Body of pancreas (tissue), 4 donors: ENCODE measurements at regions not wholly inside any gene's neighbourhood (a gene's known extent, or its start where the extent isn't known, plus 50 kb on each side); places are given as distances from the start of the nearest gene placed in this dataset.

Experiments
- ATAC-seq: fragments of 150-250 bp; one replicate; pipeline ENCODE4 v1.9.1; 2016
- DNase-seq, 4 donors: peaks; one replicate each; pipeline ENCODE4 v3.0.0-alpha.2; 2019
- H3K27ac ChIP-seq, 4 donors: fragments of 200-600 bp; sonication (generic); 1 replicate in 3 of 4; 2 replicates in 1 of 4; pipeline versions ENCODE4 v1.5.1 to v1.6.1; 2016 to 2019; ENCODE audit warnings: mild to moderate bottlenecking in 1 of 4, mixed read lengths in 1 of 4, moderate library complexity in 1 of 4
- H3K27me3 ChIP-seq, 2 donors: fragments of 200-600 bp; sonication (generic); one replicate each; pipeline ENCODE4 v1.6.0; 2016; ENCODE audit warnings: mild to moderate bottlenecking in 1 of 2
- H3K36me3 ChIP-seq, 2 donors: fragments of 200-600 bp; sonication (generic); replicated peaks in 1 of 2; 2 replicates each; pipeline ENCODE4 v1.5.1; 2016; ENCODE audit warnings: low read depth in 2 of 2; ENCODE audit not compliant: insufficient read depth in 1 of 2
- H3K4me1 ChIP-seq: fragments of 200-600 bp; sonication (generic); one replicate; pipeline ENCODE4 v1.6.0; 2016
- H3K4me3 ChIP-seq, 2 donors: fragments of 200-600 bp; sonication (generic); 1 replicate in 1 of 2; 2 replicates in 1 of 2; pipeline ENCODE4 v1.5.1; 2016 to 2019
- H3K9me3 ChIP-seq, 3 donors: fragments of 200-600 bp; sonication (generic); 1 replicate in 2 of 3; 2 replicates in 1 of 3; pipeline ENCODE4 v1.5.1; 2016
- CTCF ChIP-seq, 7 experiments: fragments of 450-650 bp in 4 of 7; fragments of 200-600 bp in 3 of 7; sonication (generic) in 3 of 7; IDR thresholded peaks; one replicate each; pipeline ENCODE4 v1.5.1; 2016 to 2019; ENCODE audit warnings: antibody characterized with exemption in 7 of 7
- POLR2A ChIP-seq, 3 donors: fragments of 450-650 bp; IDR thresholded peaks; one replicate each; pipeline ENCODE4 v1.6.1; 2016; ENCODE audit warnings: antibody characterized with exemption in 3 of 3, mild to moderate bottlenecking in 2 of 3
- WGBS, 2 donors: methylation state at CpG; one replicate each; pipeline ENCODE4 v1.1.5; 2017; 5-methylcytosine and 5-hydroxymethylcytosine counted together
- intact Hi-C: fragments of 100-400 bp; cut with DNase I; formaldehyde crosslinking; loops from one replicate; pipeline ENCODE4 v1.15.1; 2023

- no peak for ATAC-seq
- 58 to 72% methylated on average over 6 of the region's 6 CpGs for WGBS, 2 donors
Observed at GRCh38 chr22:47344414-47344813, 582.0 kb downstream of the TBC1D22A start.

DNA sequence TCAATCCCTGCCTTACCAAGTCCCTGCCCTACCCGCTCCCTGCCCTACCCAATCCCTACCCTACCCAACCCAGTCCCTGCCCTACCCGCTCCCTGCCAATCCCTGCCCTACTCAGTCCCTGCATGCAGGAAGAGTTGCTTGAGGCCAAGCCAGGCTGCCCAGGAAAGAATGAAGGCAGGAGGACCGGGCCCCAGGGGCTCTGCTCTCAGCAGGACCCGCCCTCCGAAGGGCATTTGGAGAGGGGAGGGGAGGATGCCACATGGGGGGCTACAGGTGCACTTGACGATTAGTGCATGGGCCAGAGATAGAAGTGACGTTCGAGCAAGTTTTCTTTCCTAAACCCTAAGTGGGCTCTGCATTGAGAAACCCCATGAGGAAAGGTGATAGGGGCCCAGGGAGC lies 581.2 kb downstream of the TBC1D22A start:
- Histone ChIP-seq H3K4me1 (no peaks in the 10 kb centered on the region), H3K27ac (no peak overlapping the region), H3K4me3 (no peak overlapping the region), H3K36me3 (no peaks in the 10 kb centered on the region), H3K27me3 (no peaks in the 10 kb centered on the region), H3K9me3 (no peaks in the 10 kb centered on the region)
- WGBS, 2 donors, result 65 to 73% methylated on average over 8 of the region's 8 CpGs
- ATAC-seq, result no peak
- intact Hi-C loops, result no loop called here
- TF ChIP-seq POLR2A (IDR thresholded peaks at IDR 0.05), result no peak
- TF ChIP-seq CTCF (IDR thresholded peaks at IDR 0.05), result no peak
- DNase-seq, result no peak

More at GRCh38 chr22:47344414-47344813, 582.0 kb downstream of the TBC1D22A start:
- no peaks in the 10 kb centered on the region for H3K27me3 ChIP-seq
- H3K4me3 ChIP-seq, result no peak overlapping the region
- H3K9me3 ChIP-seq, result no peaks in the 10 kb centered on the region
- no peaks in the 10 kb centered on the region for H3K4me1 ChIP-seq
- intact Hi-C loops, result no loop called here
- H3K36me3 ChIP-seq, result no peaks in the 10 kb centered on the region
- TF ChIP-seq CTCF (IDR thresholded peaks at IDR 0.05), result no peak
- TF ChIP-seq POLR2A (IDR thresholded peaks at IDR 0.05), result no peak
- DNase-seq, result no peak
- H3K27ac ChIP-seq, result no peak overlapping the region

DNA sequence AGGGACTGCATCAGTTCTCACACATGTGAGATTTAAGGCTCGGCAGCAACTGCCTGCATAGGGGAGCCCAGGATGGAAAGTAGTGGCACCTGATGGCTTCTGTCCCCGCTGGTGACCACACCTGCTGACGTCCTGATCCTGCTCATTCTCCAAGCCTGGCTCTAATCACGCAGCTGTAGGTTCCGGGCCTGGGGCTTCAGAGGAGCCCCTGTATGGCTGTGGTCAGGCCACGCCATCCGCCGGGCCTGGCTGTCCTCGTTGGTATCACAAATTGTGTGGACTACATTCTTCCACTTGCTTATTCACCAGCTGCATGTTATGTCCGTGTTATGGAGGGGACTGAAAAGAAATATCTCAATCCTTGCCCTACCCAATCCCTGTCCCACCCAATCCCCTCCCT lies 580.0 kb downstream of the TBC1D22A start:
- H3K4me3 ChIP-seq, result no peak overlapping the region
- H3K9me3 ChIP-seq, result no peaks in the 10 kb centered on the region
- ATAC-seq, result no peak
- no peak overlapping the region for H3K27ac ChIP-seq
- no peaks in the 10 kb centered on the region for H3K4me1 ChIP-seq
- no peak for TF ChIP-seq POLR2A (IDR thresholded peaks at IDR 0.05)
- no peak for TF ChIP-seq CTCF (IDR thresholded peaks at IDR 0.05)
- intact Hi-C loops, result no loop called here
- 78 to 79% methylated on average over 7 to 10 of the region's 10 CpGs for WGBS, 2 donors
- no peaks in the 10 kb centered on the region for H3K27me3 ChIP-seq
- DNase-seq, result no peak
- no peaks in the 10 kb centered on the region for H3K36me3 ChIP-seq

GRCh38 chr22:47341464-47341863 lies 579.0 kb downstream of the TBC1D22A start:
- ATAC-seq, result no peak

More at GRCh38 chr22:47341464-47341863, 579.0 kb downstream of the TBC1D22A start:
- no peak for DNase-seq
- intact Hi-C loops, result no loop called here
- WGBS, 2 donors, result 68 to 83% methylated on average over 7 of the region's 7 CpGs
- TF ChIP-seq POLR2A (IDR thresholded peaks at IDR 0.05) (no peak), CTCF (IDR thresholded peaks at IDR 0.05) (no peak)
- Histone ChIP-seq H3K27ac (no peak overlapping the region), H3K36me3 (no peaks in the 10 kb centered on the region), H3K4me1 (no peaks in the 10 kb centered on the region), H3K27me3 (no peaks in the 10 kb centered on the region), H3K4me3 (no peak overlapping the region), H3K9me3 (no peaks in the 10 kb centered on the region)
